ENCODE measurements at regions not wholly inside any gene's neighbourhood (a gene's known extent, or its start where the extent isn't known, plus 50 kb on each side); places are given as distances from the start of the nearest gene placed in this dataset.

- H3K27me3 Mint-ChIP-seq: peaks cover 3% of the 10 kb centered on the region
- no peak for TF ChIP-seq CTCF (IDR thresholded peaks at IDR 0.05; ENCODE audit: unreplicated experiment)
- no peaks in the 10 kb centered on the region for H3K9me3 Mint-ChIP-seq (ENCODE audit: low read depth)
- H3K4me3 Mint-ChIP-seq (ENCODE audit: low read depth): no peak overlapping the region
- no peak for DNase-seq (ENCODE audit: low spot score, unreplicated experiment)
- H3K27ac Mint-ChIP-seq: no peak overlapping the region
- H3K4me1 Mint-ChIP-seq (ENCODE audit: low read depth): peaks cover 12% of the 10 kb centered on the region
- no peaks in the 10 kb centered on the region for H3K36me3 Mint-ChIP-seq (ENCODE audit: insufficient read depth)
These were observed 79.6 kb downstream of the ZNF22 start for GRCh38 chr10:45080331-45080730.

- H3K4me3 Mint-ChIP-seq (ENCODE audit: low read depth): no peak overlapping the region
- H3K36me3 Mint-ChIP-seq (ENCODE audit: insufficient read depth): no peaks in the 10 kb centered on the region
- H3K4me1 Mint-ChIP-seq (ENCODE audit: low read depth): peaks cover 2% of the 10 kb centered on the region
- H3K27me3 Mint-ChIP-seq: peaks cover 3% of the 10 kb centered on the region
- no peak overlapping the region for H3K27ac Mint-ChIP-seq
- no peak for TF ChIP-seq CTCF (IDR thresholded peaks at IDR 0.05; ENCODE audit: unreplicated experiment)
- no peaks in the 10 kb centered on the region for H3K9me3 Mint-ChIP-seq (ENCODE audit: low read depth)
- no peak for DNase-seq (ENCODE audit: low spot score, unreplicated experiment)
These were observed 81.5 kb downstream of the ZNF22 start for GRCh38 chr10:45082176-45082575.

GRCh38 chr10:45091968-45092367 is 91.2 kb downstream of the ZNF22 start:
- no peaks in the 10 kb centered on the region for H3K9me3 Mint-ChIP-seq (ENCODE audit: low read depth)
- no peak for DNase-seq (ENCODE audit: low spot score, unreplicated experiment)
- no peak overlapping the region for H3K4me3 Mint-ChIP-seq (ENCODE audit: low read depth)
- H3K27me3 Mint-ChIP-seq: peaks cover 2% of the 10 kb centered on the region
- no peak overlapping the region for H3K27ac Mint-ChIP-seq
- TF ChIP-seq CTCF (IDR thresholded peaks at IDR 0.05; ENCODE audit: unreplicated experiment): no peak
- peaks cover 12% of the 10 kb centered on the region for H3K4me1 Mint-ChIP-seq (ENCODE audit: low read depth)
- no peaks in the 10 kb centered on the region for H3K36me3 Mint-ChIP-seq (ENCODE audit: insufficient read depth)

- TF ChIP-seq CTCF (IDR thresholded peaks at IDR 0.05; ENCODE audit: unreplicated experiment): no peak
- no peaks in the 10 kb centered on the region for H3K9me3 Mint-ChIP-seq (ENCODE audit: low read depth)
- peaks cover 12% of the 10 kb centered on the region for H3K4me1 Mint-ChIP-seq (ENCODE audit: low read depth)
- H3K4me3 Mint-ChIP-seq (ENCODE audit: low read depth): no peak overlapping the region
- no peaks in the 10 kb centered on the region for H3K36me3 Mint-ChIP-seq (ENCODE audit: insufficient read depth)
- peaks cover 2% of the 10 kb centered on the region for H3K27me3 Mint-ChIP-seq
- H3K27ac Mint-ChIP-seq: no peak overlapping the region
- DNase-seq (ENCODE audit: low spot score, unreplicated experiment): no peak
These were observed 93.2 kb downstream of the ZNF22 start for GRCh38 chr10:45093945-45094344.

- peaks cover 14% of the 10 kb centered on the region for H3K4me1 Mint-ChIP-seq (ENCODE audit: low read depth)
- no peak for TF ChIP-seq CTCF (IDR thresholded peaks at IDR 0.05; ENCODE audit: unreplicated experiment)
- H3K27ac Mint-ChIP-seq: no peak overlapping the region
- peaks cover 4% of the 10 kb centered on the region for H3K27me3 Mint-ChIP-seq
- H3K4me3 Mint-ChIP-seq (ENCODE audit: low read depth): no peak overlapping the region
- H3K36me3 Mint-ChIP-seq (ENCODE audit: insufficient read depth): no peaks in the 10 kb centered on the region
- no peaks in the 10 kb centered on the region for H3K9me3 Mint-ChIP-seq (ENCODE audit: low read depth)
- no peak for DNase-seq (ENCODE audit: low spot score, unreplicated experiment)
These were observed 94.6 kb downstream of the ZNF22 start for GRCh38 chr10:45095286-45095685.

Data from progenitor cell of endocrine pancreas (in vitro differentiated cells).